Stomach (tissue), 8 donors: ENCODE measurements at regions not wholly inside any gene's neighbourhood (a gene's known extent, or its start where the extent isn't known, plus 50 kb on each side); places are given as distances from the start of the nearest gene placed in this dataset.

Source experiments
- DNase-seq, 2 donors: peaks; one replicate each; pipeline versions ENCODE4 v3.0.0 to v3.0.0-alpha.2; 2013 to 2019
- H3K27ac ChIP-seq, 5 donors: fragments of 200-600 bp in 4 of 5; sonication (generic) in 4 of 5; one replicate each; pipeline ENCODE4 v1.5.1; 2013 to 2019; ENCODE audit warnings: mild to moderate bottlenecking in 1 of 5, moderate library complexity in 1 of 5
- H3K27me3 ChIP-seq, 3 donors: fragments of 200-600 bp; sonication (generic); one replicate each; pipeline ENCODE4 v1.5.1; 2017 to 2019; ENCODE audit warnings: mixed run types in 1 of 3
- H3K36me3 ChIP-seq, 4 donors: fragments of 200-600 bp; sonication (generic); 1 replicate in 3 of 4; 2 replicates in 1 of 4; pipeline ENCODE4 v1.5.1; 2016 to 2019
- H3K4me1 ChIP-seq, 4 donors: fragments of 200-600 bp; sonication (generic); one replicate each; pipeline ENCODE4 v1.5.1; 2016 to 2019
- H3K4me3 ChIP-seq, 4 donors: fragments of 200-600 bp; sonication (generic) in 3 of 4; one replicate each; pipeline ENCODE4 v1.5.1; 2016 to 2019; ENCODE audit warnings: mild to moderate bottlenecking in 1 of 4
- H3K9me3 ChIP-seq, 4 donors: fragments of 200-600 bp; sonication (generic); one replicate each; pipeline ENCODE4 v1.5.1; 2016 to 2019
- EP300 ChIP-seq: sonication (generic); formaldehyde crosslinking; IDR thresholded peaks from one replicate; pipeline ENCODE4 v1.6.1; 2017; ENCODE audit warnings: antibody characterized with exemption
- POLR2A ChIP-seq, 4 donors: fragments of 450-650 bp; IDR thresholded peaks; one replicate each; pipeline ENCODE4 v1.6.1; 2016; ENCODE audit warnings: antibody characterized with exemption in 4 of 4, control low read depth in 2 of 4, mild to moderate bottlenecking in 1 of 4, moderate library complexity in 1 of 4
- POLR2AphosphoS5 ChIP-seq, 3 donors: sonication (generic); formaldehyde crosslinking; IDR thresholded peaks; one replicate each; pipeline ENCODE4 v1.6.1; 2016; ENCODE audit warnings: antibody characterized with exemption in 3 of 3
- WGBS, 5 donors: extraction: QIAGEN DNeasy Blood & Tissue Kit in 3 of 5; methylation state at CpG; one replicate each; pipeline versions ENCODE4 v1.1.5 to v1.1.7; 2013 to 2018; 5-methylcytosine and 5-hydroxymethylcytosine counted together
- intact Hi-C: fragments of 100-400 bp; cut with DNase I; formaldehyde crosslinking; loops from one replicate; pipeline ENCODE4 v1.15.1; 2023; ENCODE audit warnings: low total_unique reads
- TF ChIP-seq, protein P1 (sequence below), 7 experiments: fragments of 450-650 bp in 4 of 7; fragments of 200-600 bp in 3 of 7; sonication (generic) in 3 of 7; IDR thresholded peaks; one replicate each; pipeline ENCODE4 v1.5.1; 2016 to 2019; ENCODE audit warnings: antibody characterized with exemption in 7 of 7, control low read depth in 2 of 7, mild to moderate bottlenecking in 1 of 7
- donor health status: healthy with polysubstance abuse.
- donor health status: Bipolar disorder and iron deficiency.
- donor health status: healthy.

GRCh38 chr4:41839916-41840854 is 91.7 kb upstream of the PHOX2B start:
- 32 to 39% (median 34%) methylated on average over 8 of the region's 8 CpGs for WGBS, 5 donors
- H3K4me1 ChIP-seq: no peaks in the 10 kb centered on the region
- peaks cover 0 to 3% (median 0%) of the 10 kb centered on the region in 4 donors for H3K9me3 ChIP-seq
- peaks cover 0 to 12% (median 0%) of the 10 kb centered on the region in 3 donors for H3K27me3 ChIP-seq
- no peaks in the 10 kb centered on the region for H3K36me3 ChIP-seq
- DNase-seq: peak in 1 of 2 donors; percentile 52
- H3K4me3 ChIP-seq: no peak overlapping the region
- H3K27ac ChIP-seq: no peak overlapping the region
- TF ChIP-seq EP300 (no peak), POLR2A (IDR thresholded peaks at IDR 0.05) (no peak)
- intact Hi-C loops: no loop called here

GRCh38 chr4:41838590-41838989 is 90.1 kb upstream of the PHOX2B start:
- H3K4me1 ChIP-seq: no peaks in the 10 kb centered on the region
- no peaks in the 10 kb centered on the region for H3K36me3 ChIP-seq
- H3K9me3 ChIP-seq: peaks cover 0 to under 1% (median 0%) of the 10 kb centered on the region in 4 donors
- H3K27ac ChIP-seq: no peak overlapping the region
- TF ChIP-seq EP300 (no peak), POLR2AphosphoS5 (IDR thresholded peaks at IDR 0.05) (no peak), POLR2A (IDR thresholded peaks at IDR 0.05) (no peak)
- TF ChIP-seq, protein P1, sequence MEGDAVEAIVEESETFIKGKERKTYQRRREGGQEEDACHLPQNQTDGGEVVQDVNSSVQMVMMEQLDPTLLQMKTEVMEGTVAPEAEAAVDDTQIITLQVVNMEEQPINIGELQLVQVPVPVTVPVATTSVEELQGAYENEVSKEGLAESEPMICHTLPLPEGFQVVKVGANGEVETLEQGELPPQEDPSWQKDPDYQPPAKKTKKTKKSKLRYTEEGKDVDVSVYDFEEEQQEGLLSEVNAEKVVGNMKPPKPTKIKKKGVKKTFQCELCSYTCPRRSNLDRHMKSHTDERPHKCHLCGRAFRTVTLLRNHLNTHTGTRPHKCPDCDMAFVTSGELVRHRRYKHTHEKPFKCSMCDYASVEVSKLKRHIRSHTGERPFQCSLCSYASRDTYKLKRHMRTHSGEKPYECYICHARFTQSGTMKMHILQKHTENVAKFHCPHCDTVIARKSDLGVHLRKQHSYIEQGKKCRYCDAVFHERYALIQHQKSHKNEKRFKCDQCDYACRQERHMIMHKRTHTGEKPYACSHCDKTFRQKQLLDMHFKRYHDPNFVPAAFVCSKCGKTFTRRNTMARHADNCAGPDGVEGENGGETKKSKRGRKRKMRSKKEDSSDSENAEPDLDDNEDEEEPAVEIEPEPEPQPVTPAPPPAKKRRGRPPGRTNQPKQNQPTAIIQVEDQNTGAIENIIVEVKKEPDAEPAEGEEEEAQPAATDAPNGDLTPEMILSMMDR (IDR thresholded peaks at IDR 0.05): no peak
- H3K27me3 ChIP-seq: peaks cover 0 to 10% (median 0%) of the 10 kb centered on the region in 3 donors
- H3K4me3 ChIP-seq: no peak overlapping the region
- no peak for DNase-seq
- intact Hi-C loops: no loop called here

- intact Hi-C loops: no loop called here
- Histone ChIP-seq H3K4me3 (no peak overlapping the region), H3K9me3 (no peaks in the 10 kb centered on the region), H3K27me3 (peaks cover 0 to 13% (median 0%) of the 10 kb centered on the region in 3 donors), H3K27ac (no peak overlapping the region), H3K4me1 (no peaks in the 10 kb centered on the region), H3K36me3 (no peaks in the 10 kb centered on the region)
- TF ChIP-seq, protein P1 (IDR thresholded peaks at IDR 0.05): no peak
- no peak for TF ChIP-seq POLR2A (IDR thresholded peaks at IDR 0.05)
- 83 to 95% (median 86%) methylated on average over 3 of the region's 3 CpGs for WGBS, 5 donors
- DNase-seq: peak in 1 of 2 donors; percentile 54
Measured at GRCh38 chr4:41835321-41835995, 86.9 kb upstream of the PHOX2B start.

GRCh38 chr4:41832961-41833360 is 84.4 kb upstream of the PHOX2B start:
- TF ChIP-seq POLR2A (IDR thresholded peaks at IDR 0.05): no peak
- TF ChIP-seq, protein P1 (IDR thresholded peaks at IDR 0.05): no peak
- TF ChIP-seq POLR2AphosphoS5 (IDR thresholded peaks at IDR 0.05): no peak
- TF ChIP-seq EP300: no peak
- H3K27me3 ChIP-seq: peaks cover 0 to 23% (median 0%) of the 10 kb centered on the region in 3 donors
- no peaks in the 10 kb centered on the region for H3K4me1 ChIP-seq
- H3K27ac ChIP-seq: no peak overlapping the region
- H3K4me3 ChIP-seq: no peak overlapping the region
- no peaks in the 10 kb centered on the region for H3K36me3 ChIP-seq
- intact Hi-C loops: no loop called here
- DNase-seq: no peak
- 33 to 53% (median 48%) methylated on average over 1 of the region's 1 CpG for WGBS, 5 donors
- H3K9me3 ChIP-seq: no peaks in the 10 kb centered on the region
